Activated naive CD4-positive, alpha-beta T cell treated with anti-CD3 and anti-CD28 coated beads, Interleukin-2, amount 50 U/mL, for 24 hours (primary cell): ENCODE measurements at regions not wholly inside any gene's neighbourhood (a gene's known extent, or its start where the extent isn't known, plus 50 kb on each side); places are given as distances from the start of the nearest gene placed in this dataset.
"Not testable (repeated sequence)": the region's sequence is repeated elsewhere in the genome, so short reads cannot be mapped to it uniquely, and the experiment has no call there.

ENCODE experiments used
- H3K27ac Mint-ChIP-seq: one replicate; pipeline ENCODE4 v1.8.0; 2021; ENCODE audit warnings: mild to moderate bottlenecking, mixed read lengths
- H3K27me3 Mint-ChIP-seq: one replicate; pipeline ENCODE4 v1.8.0; 2021; ENCODE audit warnings: mixed read lengths
- H3K36me3 Mint-ChIP-seq: one replicate; pipeline ENCODE4 v1.8.0; 2021; ENCODE audit warnings: mixed read lengths
- H3K4me1 Mint-ChIP-seq: one replicate; pipeline ENCODE4 v1.8.0; 2021; ENCODE audit warnings: mixed read lengths
- H3K4me3 Mint-ChIP-seq: one replicate; pipeline ENCODE4 v1.8.0; 2021; ENCODE audit warnings: mild to moderate bottlenecking, mixed read lengths
- H3K9me3 Mint-ChIP-seq: one replicate; pipeline ENCODE4 v1.8.0; 2021; ENCODE audit warnings: mixed read lengths

GRCh38 chr6:170091639-170092579, 199.0 kb downstream of the DLL1 start:
- no peaks in the 10 kb centered on the region for H3K27me3 Mint-ChIP-seq
- H3K4me1 Mint-ChIP-seq, result peaks cover 29% of the 10 kb centered on the region
- no peaks in the 10 kb centered on the region for H3K36me3 Mint-ChIP-seq
- no peaks in the 10 kb centered on the region for H3K9me3 Mint-ChIP-seq
- no peak overlapping the region for H3K4me3 Mint-ChIP-seq
- H3K27ac Mint-ChIP-seq, result no peak overlapping the region

GRCh38 chr6:170091000-170091638, 199.8 kb downstream of the DLL1 start:
- H3K27me3 Mint-ChIP-seq, result no peaks in the 10 kb centered on the region
- H3K4me3 Mint-ChIP-seq, result no peak overlapping the region
- H3K9me3 Mint-ChIP-seq, result no peaks in the 10 kb centered on the region
- H3K36me3 Mint-ChIP-seq, result no peaks in the 10 kb centered on the region
- H3K4me1 Mint-ChIP-seq, result peaks cover 29% of the 10 kb centered on the region
- no peak overlapping the region for H3K27ac Mint-ChIP-seq

GRCh38 chr6:170090561-170090960, 200.3 kb downstream of the DLL1 start:
- Mint-ChIP-seq H3K27ac (no peak overlapping the region), H3K9me3 (no peaks in the 10 kb centered on the region), H3K4me1 (peaks cover 29% of the 10 kb centered on the region), H3K27me3 (no peaks in the 10 kb centered on the region), H3K36me3 (no peaks in the 10 kb centered on the region), H3K4me3 (peak overlapping the region; percentile 70)

- Mint-ChIP-seq H3K36me3 (no peaks in the 10 kb centered on the region), H3K9me3 (no peaks in the 10 kb centered on the region), H3K4me1 (peaks cover 29% of the 10 kb centered on the region), H3K27me3 (no peaks in the 10 kb centered on the region), H3K4me3 (peak overlapping the region; percentile 70), H3K27ac (peak overlapping the region; percentile 88)
Observed at GRCh38 chr6:170089963-170090362, 200.9 kb downstream of the DLL1 start.

GRCh38 chr6:170088582-170088955, 202.3 kb downstream of the DLL1 start:
- no peaks in the 10 kb centered on the region for H3K9me3 Mint-ChIP-seq
- H3K27me3 Mint-ChIP-seq, result no peaks in the 10 kb centered on the region

GRCh38 chr6:170087941-170088581, 202.8 kb downstream of the DLL1 start:
- peak overlapping the region; percentile 88 for H3K4me3 Mint-ChIP-seq
- no peaks in the 10 kb centered on the region for H3K36me3 Mint-ChIP-seq
- no peaks in the 10 kb centered on the region for H3K27me3 Mint-ChIP-seq
- peak overlapping the region; percentile 96 for H3K27ac Mint-ChIP-seq
- no peaks in the 10 kb centered on the region for H3K9me3 Mint-ChIP-seq
- H3K4me1 Mint-ChIP-seq, result peaks cover 29% of the 10 kb centered on the region

More at GRCh38 chr6:170088582-170088955, 202.3 kb downstream of the DLL1 start:
- no peak overlapping the region for H3K27ac Mint-ChIP-seq
- peak overlapping the region; percentile 88 for H3K4me3 Mint-ChIP-seq
- H3K4me1 Mint-ChIP-seq, result peaks cover 29% of the 10 kb centered on the region
- H3K36me3 Mint-ChIP-seq, result no peaks in the 10 kb centered on the region

- not testable (repeated sequence) for H3K4me3 Mint-ChIP-seq, H3K27ac Mint-ChIP-seq, H3K9me3 Mint-ChIP-seq, H3K36me3 Mint-ChIP-seq, H3K27me3 Mint-ChIP-seq
- H3K4me1 Mint-ChIP-seq, result peaks cover 33% of the 10 kb centered on the region
Observed at GRCh38 chr6:170087421-170087780, 203.5 kb downstream of the DLL1 start.

GRCh38 chr6:170086639-170087420, 204.0 kb downstream of the DLL1 start:
- Mint-ChIP-seq H3K9me3 (no peaks in the 10 kb centered on the region), H3K27me3 (no peaks in the 10 kb centered on the region), H3K27ac (peak overlapping the region; percentile 94), H3K36me3 (no peaks in the 10 kb centered on the region), H3K4me1 (peaks cover 36% of the 10 kb centered on the region), H3K4me3 (peak overlapping the region; percentile 71)

GRCh38 chr6:170085475-170086401, 205.1 kb downstream of the DLL1 start:
- no peaks in the 10 kb centered on the region for H3K36me3 Mint-ChIP-seq
- H3K27ac Mint-ChIP-seq, result peak overlapping the region; percentile 53
- no peak overlapping the region for H3K4me3 Mint-ChIP-seq
- no peaks in the 10 kb centered on the region for H3K9me3 Mint-ChIP-seq
- H3K27me3 Mint-ChIP-seq, result no peaks in the 10 kb centered on the region
- peaks cover 35% of the 10 kb centered on the region for H3K4me1 Mint-ChIP-seq

- Mint-ChIP-seq H3K27me3 (no peaks in the 10 kb centered on the region), H3K36me3 (no peaks in the 10 kb centered on the region), H3K4me1 (peaks cover 20% of the 10 kb centered on the region), H3K27ac (no peak overlapping the region), H3K4me3 (no peak overlapping the region), H3K9me3 (no peaks in the 10 kb centered on the region)
Observed at GRCh38 chr6:170084166-170084730, 206.6 kb downstream of the DLL1 start.

GRCh38 chr6:170083236-170084051, 207.4 kb downstream of the DLL1 start:
- H3K27ac Mint-ChIP-seq, result peak overlapping the region; percentile 41
- no peaks in the 10 kb centered on the region for H3K27me3 Mint-ChIP-seq
- no peaks in the 10 kb centered on the region for H3K36me3 Mint-ChIP-seq
- H3K4me3 Mint-ChIP-seq, result no peak overlapping the region
- H3K4me1 Mint-ChIP-seq, result peaks cover 14% of the 10 kb centered on the region
- no peaks in the 10 kb centered on the region for H3K9me3 Mint-ChIP-seq

GRCh38 chr6:170082531-170083187, 208.2 kb downstream of the DLL1 start:
- Mint-ChIP-seq H3K4me1 (peaks cover 7% of the 10 kb centered on the region), H3K9me3 (no peaks in the 10 kb centered on the region), H3K36me3 (no peaks in the 10 kb centered on the region), H3K27me3 (no peaks in the 10 kb centered on the region), H3K4me3 (no peak overlapping the region), H3K27ac (no peak overlapping the region)

- Mint-ChIP-seq H3K9me3 (no peaks in the 10 kb centered on the region), H3K4me1 (peaks cover 7% of the 10 kb centered on the region), H3K27me3 (no peaks in the 10 kb centered on the region), H3K36me3 (no peaks in the 10 kb centered on the region), H3K4me3 (no peak overlapping the region), H3K27ac (no peak overlapping the region)
Observed at GRCh38 chr6:170082067-170082466, 208.8 kb downstream of the DLL1 start.
